ENCODE measurements at regions not wholly inside any gene's neighbourhood (a gene's known extent, or its start where the extent isn't known, plus 50 kb on each side); places are given as distances from the start of the nearest gene placed in this dataset.

DNA sequence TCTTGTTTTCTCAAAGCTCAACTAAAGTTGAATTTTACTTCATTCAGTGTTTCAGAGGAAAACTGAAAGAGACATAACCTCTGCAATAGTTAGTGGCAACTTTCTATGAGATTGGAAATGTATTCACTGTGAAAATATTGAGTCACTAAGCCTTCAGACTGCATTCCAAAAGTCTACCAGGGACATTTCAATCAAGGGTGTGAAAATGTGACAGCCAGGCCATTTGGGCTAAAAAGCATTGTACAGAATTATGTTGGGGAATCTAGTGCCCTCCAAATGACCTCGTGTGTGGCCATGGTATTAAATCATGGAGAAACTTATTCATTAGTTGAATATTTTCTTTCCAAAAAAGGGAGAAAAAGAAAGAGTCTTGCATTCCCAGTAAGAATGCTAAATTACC lies 251.9 kb downstream of the GRB14 start:
- no peak for DNase-seq (ENCODE audit: low read depth)
- TF ChIP-seq CTCF (IDR thresholded peaks at IDR 0.05; ENCODE audit: low read length, missing control alignments): no peak
- H3K4me3 ChIP-seq (replicated peaks; ENCODE audit: low read depth, low read length): no peak overlapping the region

- H3K4me3 ChIP-seq (replicated peaks; ENCODE audit: low read depth, low read length): no peak overlapping the region
- no peak for TF ChIP-seq CTCF (IDR thresholded peaks at IDR 0.05; ENCODE audit: low read length, missing control alignments)
- no peak for DNase-seq (ENCODE audit: low read depth)
Measured at GRCh38 chr2:164368896-164369295, 252.4 kb downstream of the GRB14 start.

DNA sequence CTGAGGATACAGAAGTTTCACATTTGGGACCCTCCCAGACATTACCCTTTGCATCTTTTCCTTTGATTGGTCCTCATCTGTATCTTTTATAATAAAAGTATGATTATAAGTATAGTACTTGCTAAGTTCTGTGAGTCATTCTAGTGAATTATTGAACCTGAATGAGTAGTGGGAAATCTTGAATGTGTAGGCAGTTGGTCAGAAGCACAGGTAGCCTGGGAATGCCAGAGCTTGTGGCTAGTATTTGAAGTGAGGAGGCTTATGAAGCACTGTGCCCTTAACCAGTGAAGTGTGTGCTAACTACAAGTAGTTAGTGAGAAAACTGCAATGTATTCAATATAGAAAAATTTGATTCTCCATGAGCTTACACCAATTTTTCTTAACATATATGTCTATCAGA lies 257.6 kb downstream of the GRB14 start:
- no peak overlapping the region for H3K4me3 ChIP-seq (replicated peaks; ENCODE audit: low read depth, low read length)
- TF ChIP-seq CTCF (IDR thresholded peaks at IDR 0.05; ENCODE audit: low read length, missing control alignments): no peak
- DNase-seq (ENCODE audit: low read depth): no peak

GRCh38 chr2:164351536-164351935 lies 269.7 kb downstream of the GRB14 start:
- TF ChIP-seq CTCF (IDR thresholded peaks at IDR 0.05; ENCODE audit: low read length, missing control alignments): no peak
- DNase-seq (ENCODE audit: low read depth): no peak
- no peak overlapping the region for H3K4me3 ChIP-seq (replicated peaks; ENCODE audit: low read depth, low read length)

- no peak for TF ChIP-seq CTCF (IDR thresholded peaks at IDR 0.05; ENCODE audit: low read length, missing control alignments)
- H3K4me3 ChIP-seq (replicated peaks; ENCODE audit: low read depth, low read length): no peak overlapping the region
- DNase-seq (ENCODE audit: low read depth): no peak
Measured at GRCh38 chr2:164335947-164336346, 285.3 kb downstream of the GRB14 start.

GRCh38 chr2:164335128-164335527 lies 286.2 kb downstream of the GRB14 start:
- DNase-seq (ENCODE audit: low read depth): no peak
- no peak for TF ChIP-seq CTCF (IDR thresholded peaks at IDR 0.05; ENCODE audit: low read length, missing control alignments)

DNA sequence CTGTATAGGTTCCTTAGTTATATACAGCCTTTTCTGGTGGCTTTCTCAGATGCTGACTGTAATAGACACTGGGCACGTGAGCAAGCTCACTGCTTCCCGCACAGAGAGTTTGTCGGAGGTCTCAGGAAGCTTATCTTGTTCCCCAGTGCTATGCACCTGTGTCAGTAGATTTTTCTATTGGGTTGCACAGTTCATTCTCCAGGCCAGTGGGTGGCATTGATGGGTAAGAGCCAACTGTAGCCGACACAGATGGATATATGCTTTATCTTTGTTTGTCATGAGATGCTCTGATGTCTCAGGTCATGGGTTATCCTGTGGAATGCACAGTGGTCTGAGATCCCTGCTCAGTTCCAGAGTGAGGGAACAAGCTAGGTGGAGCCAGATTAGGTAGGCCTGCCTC lies 293.0 kb downstream of the GRB14 start:
- TF ChIP-seq CTCF (IDR thresholded peaks at IDR 0.05; ENCODE audit: low read length, missing control alignments): no peak
- no peak overlapping the region for H3K4me3 ChIP-seq (replicated peaks; ENCODE audit: low read depth, low read length)
- no peak for DNase-seq (ENCODE audit: low read depth)

More at GRCh38 chr2:164335128-164335527, 286.2 kb downstream of the GRB14 start:
- no peak overlapping the region for H3K4me3 ChIP-seq (replicated peaks; ENCODE audit: low read depth, low read length)
